Thyroid gland (tissue), 4 donors: ENCODE measurements at regions not wholly inside any gene's neighbourhood (a gene's known extent, or its start where the extent isn't known, plus 50 kb on each side); places are given as distances from the start of the nearest gene placed in this dataset.

ENCODE experiments used
- POLR2A ChIP-seq, 2 donors: fragments of 450-650 bp; IDR thresholded peaks; one replicate each; pipeline ENCODE4 v1.6.1; 2017; ENCODE audit warnings: antibody characterized with exemption in 2 of 2, mild to moderate bottlenecking in 2 of 2, moderate library complexity in 1 of 2
- TF ChIP-seq, protein P1 (sequence below), 6 experiments: fragments of 200-600 bp in 3 of 6; fragments of 450-650 bp in 3 of 6; sonication (generic) in 3 of 6; IDR thresholded peaks; one replicate each; pipeline ENCODE4 v1.5.1; 2016 to 2019; ENCODE audit warnings: antibody characterized with exemption in 6 of 6, mild to moderate bottlenecking in 2 of 6, inconsistent platforms in 1 of 6, moderate library complexity in 1 of 6

DNA sequence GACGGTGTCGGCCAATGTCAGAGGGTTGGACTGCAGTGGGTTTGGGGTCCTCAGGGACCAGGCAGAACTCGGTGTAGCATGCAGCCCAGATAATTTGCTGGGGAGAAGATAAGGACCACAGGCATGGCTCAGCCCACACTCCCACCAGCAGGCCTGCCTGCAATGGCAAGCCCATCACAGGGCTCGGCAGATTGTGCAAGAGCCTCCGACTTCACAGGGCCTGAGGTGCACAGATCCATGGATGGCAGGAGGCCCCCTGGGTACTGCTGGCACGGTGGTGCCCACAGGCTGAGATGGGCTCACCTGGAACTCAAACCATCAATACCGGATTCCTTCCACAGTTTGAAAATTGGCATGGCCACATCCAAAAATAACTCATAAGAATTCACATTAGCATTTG lies 180.3 kb downstream of the TTLL2 start:
- TF ChIP-seq, protein P1, sequence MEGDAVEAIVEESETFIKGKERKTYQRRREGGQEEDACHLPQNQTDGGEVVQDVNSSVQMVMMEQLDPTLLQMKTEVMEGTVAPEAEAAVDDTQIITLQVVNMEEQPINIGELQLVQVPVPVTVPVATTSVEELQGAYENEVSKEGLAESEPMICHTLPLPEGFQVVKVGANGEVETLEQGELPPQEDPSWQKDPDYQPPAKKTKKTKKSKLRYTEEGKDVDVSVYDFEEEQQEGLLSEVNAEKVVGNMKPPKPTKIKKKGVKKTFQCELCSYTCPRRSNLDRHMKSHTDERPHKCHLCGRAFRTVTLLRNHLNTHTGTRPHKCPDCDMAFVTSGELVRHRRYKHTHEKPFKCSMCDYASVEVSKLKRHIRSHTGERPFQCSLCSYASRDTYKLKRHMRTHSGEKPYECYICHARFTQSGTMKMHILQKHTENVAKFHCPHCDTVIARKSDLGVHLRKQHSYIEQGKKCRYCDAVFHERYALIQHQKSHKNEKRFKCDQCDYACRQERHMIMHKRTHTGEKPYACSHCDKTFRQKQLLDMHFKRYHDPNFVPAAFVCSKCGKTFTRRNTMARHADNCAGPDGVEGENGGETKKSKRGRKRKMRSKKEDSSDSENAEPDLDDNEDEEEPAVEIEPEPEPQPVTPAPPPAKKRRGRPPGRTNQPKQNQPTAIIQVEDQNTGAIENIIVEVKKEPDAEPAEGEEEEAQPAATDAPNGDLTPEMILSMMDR (IDR thresholded peaks at IDR 0.05), result no peak
- no peak for TF ChIP-seq POLR2A (IDR thresholded peaks at IDR 0.05)
